Ovary (tissue), 7 donors: ENCODE measurements at regions not wholly inside any gene's neighbourhood (a gene's known extent, or its start where the extent isn't known, plus 50 kb on each side); places are given as distances from the start of the nearest gene placed in this dataset.

ENCODE experiments used
- DNase-seq, 5 donors: peaks; one replicate each; pipeline ENCODE4 v3.0.0-alpha.2; 2019 to 2020
- H3K27ac ChIP-seq, 2 donors: fragments of 200-600 bp; one replicate each; pipeline versions ENCODE4 v1.5.1 to v1.8.0; 2019 to 2022
- H3K27me3 ChIP-seq: fragments of 200-600 bp; one replicate; pipeline ENCODE4 v1.8.0; 2022
- H3K36me3 ChIP-seq: fragments of 200-600 bp; sonication (generic); one replicate; pipeline ENCODE4 v1.5.1; 2019
- H3K4me1 ChIP-seq: one replicate; pipeline ENCODE4 v1.8.1; 2013; ENCODE audit warnings: mild to moderate bottlenecking, moderate library complexity; ENCODE audit not compliant: insufficient read depth
- H3K4me3 ChIP-seq: fragments of 200-600 bp; sonication (generic); one replicate; pipeline ENCODE4 v1.5.1; 2017
- H3K9me3 ChIP-seq, 2 donors: fragments of 200-600 bp in 1 of 2; sonication (generic) in 1 of 2; one replicate each; pipeline versions ENCODE4 v1.5.1 to v1.8.1; 2013 to 2019; ENCODE audit warnings: mild to moderate bottlenecking in 1 of 2, moderate library complexity in 1 of 2
- CTCF ChIP-seq, 3 donors: fragments of 450-650 bp in 2 of 3; fragments of 200-600 bp in 1 of 3; IDR thresholded peaks; one replicate each; pipeline versions ENCODE4 v1.5.1 to v1.8.0; 2016 to 2022; ENCODE audit warnings: antibody characterized with exemption in 3 of 3, mild to moderate bottlenecking in 1 of 3
- EP300 ChIP-seq: sonication (generic); formaldehyde crosslinking; IDR thresholded peaks from one replicate; pipeline ENCODE4 v1.6.1; 2017; ENCODE audit warnings: antibody characterized with exemption
- POLR2A ChIP-seq: fragments of 450-650 bp; IDR thresholded peaks from one replicate; pipeline ENCODE4 v1.6.1; 2017; ENCODE audit warnings: antibody characterized with exemption, mild to moderate bottlenecking, moderate library complexity
- WGBS, 3 donors: extraction: QIAGEN DNeasy Blood & Tissue Kit in 1 of 3; methylation state at CpG; one replicate each; pipeline versions ENCODE4 v1.1.5 to v1.1.7; 2013 to 2017; 5-methylcytosine and 5-hydroxymethylcytosine counted together
- intact Hi-C, 4 donors: fragments of 100-400 bp; cut with DNase I; formaldehyde crosslinking; loops; one replicate each; pipeline versions ENCODE4 v1.11.0 to v1.15.1; 2022 to 2023
- donor health status: DM: no; HTN: no; CAD: no; lungs with moderate emphysema.
- donor health status: DM: no; HTN: no; CAD: no.
- donor health status: Bipolar disorder and iron deficiency.
- donor health status: DM: no; HTN: no; CAD: no.
- donor health status: DM: yes; HTN: yes; CAD: no.

- intact Hi-C loops: no loop called here
- no peak for DNase-seq
- Histone ChIP-seq H3K4me1 (no peaks in the 10 kb centered on the region), H3K4me3 (no peak overlapping the region), H3K27me3 (no peaks in the 10 kb centered on the region), H3K36me3 (no peaks in the 10 kb centered on the region), H3K27ac (no peak overlapping the region), H3K9me3 (no peaks in the 10 kb centered on the region)
- TF ChIP-seq CTCF (IDR thresholded peaks at IDR 0.05) (no peak), EP300 (no peak), POLR2A (no peak)
- WGBS, 3 donors: 21 to 31% (median 24%) methylated on average over 6 of the region's 6 CpGs
These were observed 757.2 kb downstream of the GALR1 start for GRCh38 chr18:78006774-78007260.

GRCh38 chr18:78010363-78010762 is 760.7 kb downstream of the GALR1 start:
- TF ChIP-seq POLR2A: no peak
- TF ChIP-seq CTCF (IDR thresholded peaks at IDR 0.05): no peak
- no peak for TF ChIP-seq EP300
- H3K4me1 ChIP-seq: no peaks in the 10 kb centered on the region
- H3K27me3 ChIP-seq: no peaks in the 10 kb centered on the region
- no peak overlapping the region for H3K27ac ChIP-seq
- H3K4me3 ChIP-seq: no peak overlapping the region
- DNase-seq: no peak
- H3K9me3 ChIP-seq: no peaks in the 10 kb centered on the region
- H3K36me3 ChIP-seq: no peaks in the 10 kb centered on the region
- intact Hi-C loops: no loop called here

GRCh38 chr18:78017869-78018268 is 768.2 kb downstream of the GALR1 start:
- H3K4me1 ChIP-seq: no peaks in the 10 kb centered on the region
- intact Hi-C loops: no loop called here
- no peak overlapping the region for H3K4me3 ChIP-seq
- WGBS, 3 donors: 76 to 78% (median 77%) methylated on average over 8 of the region's 8 CpGs
- H3K27me3 ChIP-seq: no peaks in the 10 kb centered on the region
- DNase-seq: no peak
- TF ChIP-seq EP300: no peak
- no peak for TF ChIP-seq CTCF (IDR thresholded peaks at IDR 0.05)
- no peak for TF ChIP-seq POLR2A
- no peaks in the 10 kb centered on the region for H3K36me3 ChIP-seq
- H3K27ac ChIP-seq: no peak overlapping the region
- no peaks in the 10 kb centered on the region for H3K9me3 ChIP-seq

GRCh38 chr18:78021196-78021595 is 771.5 kb downstream of the GALR1 start:
- intact Hi-C loops: no loop called here
- TF ChIP-seq POLR2A (no peak), EP300 (no peak), CTCF (IDR thresholded peaks at IDR 0.05) (no peak)
- H3K4me3 ChIP-seq: no peak overlapping the region

GRCh38 chr18:78031589-78031988 is 781.9 kb downstream of the GALR1 start:
- intact Hi-C loops: no loop called here
- Histone ChIP-seq H3K9me3 (no peaks in the 10 kb centered on the region), H3K4me3 (no peak overlapping the region), H3K4me1 (no peaks in the 10 kb centered on the region), H3K27me3 (no peaks in the 10 kb centered on the region), H3K36me3 (no peaks in the 10 kb centered on the region), H3K27ac (no peak overlapping the region)
- no peak for TF ChIP-seq POLR2A
- no peak for TF ChIP-seq CTCF (IDR thresholded peaks at IDR 0.05)
- TF ChIP-seq EP300: no peak
- WGBS, 3 donors: 62 to 66% (median 66%) methylated on average over 6 of the region's 6 CpGs
- DNase-seq: no peak

More at GRCh38 chr18:78021196-78021595, 771.5 kb downstream of the GALR1 start:
- Histone ChIP-seq H3K9me3 (no peaks in the 10 kb centered on the region), H3K4me1 (no peaks in the 10 kb centered on the region), H3K36me3 (no peaks in the 10 kb centered on the region), H3K27ac (no peak overlapping the region), H3K27me3 (no peaks in the 10 kb centered on the region)
- no peak for DNase-seq
- WGBS, 3 donors: 41 to 50% (median 47%) methylated on average over 3 of the region's 3 CpGs
